ENCODE measurements at regions not wholly inside any gene's neighbourhood (a gene's known extent, or its start where the extent isn't known, plus 50 kb on each side); places are given as distances from the start of the nearest gene placed in this dataset.

GRCh38 chr9:19650312-19650711, 138.5 kb downstream of the SLC24A2 start:
- Histone ChIP-seq H3K4me3 (ENCODE audit: low read depth, low read length, poor library complexity, severe bottlenecking) (no peak overlapping the region), H3K27me3 (ENCODE audit: insufficient read depth, low read length) (no peaks in the 10 kb centered on the region), H2AFZ (ENCODE audit: low read length) (no peak overlapping the region), H4K20me1 (ENCODE audit: insufficient read depth, low read length) (no peaks in the 10 kb centered on the region), H3K9me2 (ENCODE audit: low read depth, low read length) (no peaks in the 10 kb centered on the region), H3F3A (ENCODE audit: insufficient read depth, low read length) (no peaks in the 10 kb centered on the region), H3K27ac (ENCODE audit: low read depth, low read length, poor library complexity, severe bottlenecking) (no peak overlapping the region), H3K9ac (ENCODE audit: low read length) (no peak overlapping the region), H3K36me3 (ENCODE audit: insufficient read depth, low read length) (no peaks in the 10 kb centered on the region), H3K79me2 (ENCODE audit: insufficient read depth, low read length) (no peaks in the 10 kb centered on the region), H3K4me1 (ENCODE audit: insufficient read depth, low read length, severe bottlenecking) (no peaks in the 10 kb centered on the region), H3K9me3 (ENCODE audit: low read length) (no peaks in the 10 kb centered on the region), H3K4me2 (ENCODE audit: low read length) (no peak overlapping the region)
- no peak for TF ChIP-seq CTCF (IDR thresholded peaks at IDR 0.05; ENCODE audit: low read length)
- TF ChIP-seq EZH2 (IDR thresholded peaks at IDR 0.05; ENCODE audit: borderline replicate concordance, low read length), result no peak

GRCh38 chr9:19649336-19650041, 139.3 kb downstream of the SLC24A2 start:
- Histone ChIP-seq H3K4me2 (ENCODE audit: low read length) (no peak overlapping the region), H4K20me1 (ENCODE audit: insufficient read depth, low read length) (no peaks in the 10 kb centered on the region), H3K9me2 (ENCODE audit: low read depth, low read length) (no peaks in the 10 kb centered on the region), H3K36me3 (ENCODE audit: insufficient read depth, low read length) (no peaks in the 10 kb centered on the region), H3F3A (ENCODE audit: insufficient read depth, low read length) (no peaks in the 10 kb centered on the region), H3K4me3 (ENCODE audit: low read depth, low read length, poor library complexity, severe bottlenecking) (no peak overlapping the region), H3K79me2 (ENCODE audit: insufficient read depth, low read length) (no peaks in the 10 kb centered on the region), H3K4me1 (ENCODE audit: insufficient read depth, low read length, severe bottlenecking) (no peaks in the 10 kb centered on the region), H3K27me3 (ENCODE audit: insufficient read depth, low read length) (no peaks in the 10 kb centered on the region), H3K9me3 (ENCODE audit: low read length) (no peaks in the 10 kb centered on the region), H2AFZ (ENCODE audit: low read length) (no peak overlapping the region), H3K27ac (ENCODE audit: low read depth, low read length, poor library complexity, severe bottlenecking) (no peak overlapping the region), H3K9ac (ENCODE audit: low read length) (no peak overlapping the region)
- TF ChIP-seq EZH2 (IDR thresholded peaks at IDR 0.05; ENCODE audit: borderline replicate concordance, low read length) (no peak), CTCF (IDR thresholded peaks at IDR 0.05; ENCODE audit: low read length) (no peak)

GRCh38 chr9:19648672-19649071, 140.2 kb downstream of the SLC24A2 start:
- Histone ChIP-seq H4K20me1 (ENCODE audit: insufficient read depth, low read length) (no peaks in the 10 kb centered on the region), H3K9me3 (ENCODE audit: low read length) (no peaks in the 10 kb centered on the region), H3K79me2 (ENCODE audit: insufficient read depth, low read length) (no peaks in the 10 kb centered on the region), H3K4me1 (ENCODE audit: insufficient read depth, low read length, severe bottlenecking) (no peaks in the 10 kb centered on the region), H3K9me2 (ENCODE audit: low read depth, low read length) (no peaks in the 10 kb centered on the region), H3K9ac (ENCODE audit: low read length) (no peak overlapping the region), H2AFZ (ENCODE audit: low read length) (no peak overlapping the region), H3K27ac (ENCODE audit: low read depth, low read length, poor library complexity, severe bottlenecking) (no peak overlapping the region), H3K27me3 (ENCODE audit: insufficient read depth, low read length) (no peaks in the 10 kb centered on the region), H3K4me3 (ENCODE audit: low read depth, low read length, poor library complexity, severe bottlenecking) (no peak overlapping the region), H3K36me3 (ENCODE audit: insufficient read depth, low read length) (no peaks in the 10 kb centered on the region), H3K4me2 (ENCODE audit: low read length) (no peak overlapping the region), H3F3A (ENCODE audit: insufficient read depth, low read length) (no peaks in the 10 kb centered on the region)
- TF ChIP-seq CTCF (IDR thresholded peaks at IDR 0.05; ENCODE audit: low read length) (no peak), EZH2 (IDR thresholded peaks at IDR 0.05; ENCODE audit: borderline replicate concordance, low read length) (no peak)
